Right kidney (tissue), 1 donor: ENCODE measurements at regions not wholly inside any gene's neighbourhood (a gene's known extent, or its start where the extent isn't known, plus 50 kb on each side); places are given as distances from the start of the nearest gene placed in this dataset.

Experiments used
- DNase-seq: peaks from one replicate; pipeline ENCODE4 v3.0.0-alpha.2; 2016

DNA sequence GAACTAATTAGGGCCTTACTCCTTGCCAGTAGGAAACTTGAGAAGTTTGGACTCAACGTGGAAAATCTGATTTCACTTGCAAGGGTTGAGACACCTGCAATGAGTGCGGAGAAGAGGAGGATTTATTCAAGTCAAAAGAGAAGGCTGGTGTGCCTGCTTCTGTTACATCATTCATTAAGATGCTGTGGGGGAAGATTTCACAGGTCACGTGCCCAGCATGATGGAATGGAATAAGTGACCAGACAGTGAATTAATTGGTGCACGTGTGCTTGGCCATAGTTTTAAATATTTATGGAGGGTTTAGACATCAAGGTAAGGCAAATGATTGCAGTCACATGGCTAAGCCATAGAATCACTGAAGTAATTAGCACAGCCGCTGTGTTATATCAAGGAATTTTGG lies 155.0 kb downstream of the C7orf25 start:
- no peak for DNase-seq

DNA sequence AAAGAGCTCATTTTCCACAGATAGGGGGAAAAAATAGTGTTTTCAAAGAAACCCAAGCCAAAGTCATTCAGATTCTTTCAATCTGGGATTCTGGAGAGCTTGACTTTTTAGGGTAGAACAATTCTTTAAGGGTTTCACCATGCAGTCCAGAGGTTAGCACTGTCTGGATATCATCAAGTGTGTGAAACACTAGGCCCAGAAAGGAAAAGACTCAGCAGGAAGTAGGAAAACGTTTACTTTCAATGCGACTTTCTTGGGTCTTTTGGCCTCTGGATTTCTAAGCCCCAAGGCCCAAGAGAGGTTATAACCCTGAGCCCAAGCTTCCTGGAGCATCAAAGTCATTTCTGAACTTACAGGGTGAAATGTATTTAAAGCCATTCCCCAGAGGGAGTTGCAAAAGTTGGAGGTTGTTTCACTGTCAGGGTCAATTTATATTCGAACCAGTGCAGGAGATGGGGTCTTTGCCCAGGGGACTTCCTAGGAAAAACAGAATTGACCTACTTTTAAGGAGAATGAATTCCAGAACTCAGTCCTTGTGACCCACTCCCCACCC lies 158.0 kb downstream of the C7orf25 start:
- DNase-seq: peak; percentile 9

- DNase-seq: no peak
These were observed 158.5 kb downstream of the C7orf25 start for GRCh38 chr7:42753367-42753766.

DNA sequence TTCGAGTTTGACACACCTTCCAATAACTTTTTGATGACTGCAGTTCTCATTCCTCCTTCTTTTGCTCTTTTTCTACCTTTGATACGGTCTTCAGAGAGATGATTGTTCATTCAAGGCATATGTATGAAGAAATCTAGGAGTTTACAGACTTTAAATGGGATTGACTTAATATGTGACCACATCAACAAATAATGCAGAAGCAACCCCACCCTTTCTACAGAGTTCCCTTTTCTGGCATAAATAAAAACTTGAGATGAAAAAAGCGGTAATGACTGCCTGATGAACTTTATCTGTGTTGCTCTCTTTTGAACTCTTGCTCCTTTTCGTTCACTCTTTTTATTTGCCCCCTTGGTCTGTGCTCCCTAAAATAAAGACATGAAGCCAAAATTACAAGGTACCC lies 161.7 kb downstream of the C7orf25 start:
- DNase-seq: no peak

- no peak for DNase-seq
These were observed 164.8 kb downstream of the C7orf25 start for GRCh38 chr7:42747044-42747443.

DNA sequence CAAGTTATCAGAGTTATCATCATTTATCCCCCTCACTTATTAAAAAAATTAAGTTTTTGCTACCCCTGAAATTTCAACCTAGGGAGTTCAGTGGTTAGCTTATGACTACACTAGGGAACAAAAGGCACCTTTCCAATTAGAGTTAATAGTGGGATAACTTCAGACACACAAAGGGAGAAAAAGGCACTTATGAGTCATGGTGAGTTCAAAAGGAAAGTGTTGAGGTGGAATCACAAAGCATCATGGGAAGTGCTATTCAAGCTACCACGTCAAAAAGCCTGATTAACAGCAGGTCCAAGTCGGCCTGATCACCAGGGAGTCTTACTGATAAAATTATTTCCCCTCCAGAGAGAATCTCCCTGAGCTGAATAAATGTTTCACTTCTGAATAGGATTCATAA lies 165.7 kb downstream of the C7orf25 start:
- no peak for DNase-seq

GRCh38 chr7:42745357-42746059 lies 166.4 kb downstream of the C7orf25 start:
- DNase-seq: no peak

DNA sequence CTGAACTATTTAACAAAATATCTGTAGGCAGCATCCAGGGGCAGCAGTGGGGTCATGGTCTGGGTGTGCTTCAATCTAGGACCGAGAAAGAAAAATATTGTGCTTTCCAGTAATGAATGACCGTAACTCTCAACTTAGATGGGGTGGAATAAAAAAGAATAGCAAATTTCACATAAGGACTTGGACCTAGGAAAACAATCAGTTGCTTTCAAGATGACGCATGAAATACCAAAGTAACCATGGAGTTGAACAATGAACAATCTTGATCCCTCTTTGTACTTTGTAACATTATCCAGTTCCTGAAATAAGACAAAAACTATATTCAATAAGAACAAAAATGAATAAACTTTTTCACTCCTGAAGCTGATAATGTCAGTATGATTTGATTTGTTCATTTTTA lies 167.1 kb downstream of the C7orf25 start:
- DNase-seq: no peak

GRCh38 chr7:42743077-42743858 lies 168.6 kb downstream of the C7orf25 start:
- DNase-seq: no peak

- DNase-seq: no peak
These were observed 169.6 kb downstream of the C7orf25 start for GRCh38 chr7:42742318-42742717.

DNA sequence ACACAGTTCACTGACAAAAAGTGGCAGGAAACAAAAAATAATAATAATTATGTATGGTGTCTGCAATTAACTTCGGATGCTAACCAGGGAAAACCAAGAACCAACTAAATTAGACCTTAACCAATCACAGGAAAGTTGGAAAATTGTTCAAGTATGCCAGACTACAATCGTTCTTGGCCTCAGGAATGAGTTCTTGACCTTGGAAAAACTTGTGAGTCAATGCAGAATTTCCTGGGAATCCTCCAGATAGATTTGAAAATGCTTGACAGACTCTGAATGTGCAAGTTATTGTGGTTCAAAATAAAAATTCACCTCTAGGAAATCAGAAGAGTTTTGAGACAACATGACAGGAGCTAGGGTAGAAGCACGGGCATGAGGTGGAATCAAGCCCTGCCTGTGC lies 171.5 kb downstream of the C7orf25 start:
- no peak for DNase-seq

DNA sequence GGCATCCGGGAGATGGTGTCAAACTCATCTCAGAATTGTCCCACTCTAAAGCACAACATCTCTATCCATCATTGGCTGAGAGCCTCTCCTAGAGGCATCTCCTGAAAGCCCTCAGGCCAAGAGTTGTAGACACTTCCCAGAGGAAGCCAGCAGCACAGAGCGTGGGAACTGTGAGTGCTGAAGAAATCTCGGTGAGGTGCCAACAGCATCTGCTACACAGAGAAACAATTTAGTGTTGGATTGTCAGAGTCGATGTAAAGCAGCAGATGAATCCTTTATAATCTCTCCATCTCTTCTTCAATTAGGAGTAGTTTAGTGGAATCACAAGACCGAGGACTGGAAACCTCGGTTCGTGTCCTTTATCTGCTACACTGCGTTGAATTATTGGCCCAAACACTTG lies 172.2 kb downstream of the C7orf25 start:
- DNase-seq: no peak

DNA sequence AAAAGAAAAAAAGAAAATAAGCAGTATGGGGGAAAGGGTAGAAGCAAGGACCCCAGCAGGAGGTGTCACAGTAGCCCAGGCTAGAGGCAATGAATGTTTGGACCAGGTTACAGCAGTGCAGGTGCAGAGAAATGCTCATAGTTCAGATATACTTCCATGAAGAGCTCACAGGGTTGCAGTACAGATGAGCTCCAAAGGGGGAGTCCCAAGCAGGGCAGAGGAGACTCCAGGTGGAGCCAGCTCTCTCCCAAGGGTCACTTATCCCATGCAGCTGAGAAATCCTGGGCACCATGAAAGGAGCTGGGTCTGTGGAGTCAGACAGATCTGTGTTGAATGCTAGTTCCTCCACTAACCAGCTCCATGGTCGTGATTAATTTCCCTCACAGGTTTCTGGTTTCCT lies 174.9 kb downstream of the C7orf25 start:
- no peak for DNase-seq

GRCh38 chr7:42735081-42735480 lies 176.8 kb downstream of the C7orf25 start:
- no peak for DNase-seq

DNA sequence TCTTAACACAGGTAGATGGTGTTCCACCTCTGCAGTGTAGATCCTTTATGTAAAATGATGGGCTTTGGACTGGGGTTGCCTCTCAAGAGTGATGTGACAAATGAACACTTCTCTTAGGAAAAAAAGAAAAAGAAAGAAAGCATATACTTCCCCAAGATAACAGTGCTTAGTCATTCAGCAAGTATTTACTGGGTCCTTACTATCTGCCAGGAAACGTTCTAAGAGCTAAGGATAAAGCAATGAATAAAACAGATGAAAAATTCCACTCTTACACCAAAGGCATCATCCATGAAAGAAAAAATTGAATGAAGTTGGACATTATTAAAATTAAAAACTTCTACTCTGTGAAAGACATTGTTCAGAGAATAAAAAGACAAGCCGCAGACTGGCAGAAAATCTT lies 177.3 kb downstream of the C7orf25 start:
- DNase-seq: no peak

DNA sequence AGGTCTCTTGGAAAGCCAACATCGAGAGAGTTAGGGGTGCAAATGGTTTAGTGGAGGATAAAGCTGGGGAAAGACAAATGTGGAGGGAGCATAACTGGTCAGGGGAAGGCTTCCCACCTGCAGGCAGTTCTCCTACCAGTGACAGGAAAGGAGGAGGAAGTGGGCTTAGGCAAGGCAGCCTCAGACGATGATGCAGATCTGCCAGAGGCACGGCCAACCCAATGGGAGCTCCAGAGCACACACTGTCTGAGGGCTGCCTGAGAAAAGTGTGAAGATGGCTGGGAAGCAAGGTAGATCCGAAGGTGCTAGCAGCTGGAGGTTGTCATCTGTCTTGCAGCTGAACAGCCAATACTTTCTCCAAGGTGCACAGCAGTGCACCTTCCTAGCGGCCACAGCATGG lies 178.8 kb downstream of the C7orf25 start:
- DNase-seq: no peak

DNA sequence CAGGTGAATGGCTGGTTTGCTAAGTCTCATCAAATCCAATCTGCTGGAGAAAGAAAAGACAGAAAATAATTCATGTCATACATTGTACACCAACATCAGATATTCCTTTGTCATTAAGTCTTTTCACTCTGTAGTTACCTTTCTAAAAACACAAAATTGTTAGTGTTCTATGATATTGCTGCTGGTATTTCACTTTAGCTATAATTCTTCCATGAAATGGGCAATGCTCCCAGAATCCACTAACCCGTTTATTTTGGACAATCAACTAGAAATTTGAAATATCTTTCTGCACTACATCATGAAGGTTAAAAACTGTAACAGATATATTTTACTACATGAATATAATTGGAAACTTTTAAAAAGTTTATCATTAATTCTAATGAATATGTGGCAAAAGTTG lies 181.3 kb downstream of the C7orf25 start:
- no peak for DNase-seq

DNA sequence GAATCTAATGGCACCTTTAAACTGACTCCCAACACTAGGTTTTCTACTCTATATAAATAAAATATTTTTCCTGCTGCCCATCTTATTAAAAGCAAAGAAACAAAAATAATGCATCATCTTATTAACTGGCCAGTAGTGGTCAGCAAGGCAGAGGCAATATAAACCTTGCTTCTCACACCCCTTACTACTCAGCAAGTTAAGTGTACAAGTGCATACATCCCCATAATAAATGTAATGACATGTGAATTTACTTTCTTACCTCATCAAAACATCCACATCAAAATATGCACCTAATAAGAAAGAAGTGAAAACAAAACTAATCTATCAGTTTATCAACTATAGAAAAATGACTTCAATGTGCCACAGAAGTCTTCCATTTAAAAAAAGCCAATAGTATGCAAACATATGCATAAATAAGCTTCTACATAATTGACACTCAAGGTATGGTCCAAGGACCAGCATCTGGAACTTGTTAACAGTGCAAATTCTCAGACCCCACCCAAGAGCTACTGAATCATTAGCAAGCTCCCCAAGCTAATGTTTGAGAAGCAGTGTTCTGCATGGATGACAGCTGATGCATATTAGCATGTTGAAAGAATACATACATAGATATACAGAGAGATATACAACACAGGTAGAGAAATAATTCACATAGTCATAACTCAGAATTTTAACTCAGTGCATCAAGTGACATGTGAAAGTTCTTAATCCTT lies 182.7 kb downstream of the C7orf25 start:
- no peak for DNase-seq

GRCh38 chr7:42727451-42727850 lies 184.4 kb downstream of the C7orf25 start:
- no peak for DNase-seq

DNA sequence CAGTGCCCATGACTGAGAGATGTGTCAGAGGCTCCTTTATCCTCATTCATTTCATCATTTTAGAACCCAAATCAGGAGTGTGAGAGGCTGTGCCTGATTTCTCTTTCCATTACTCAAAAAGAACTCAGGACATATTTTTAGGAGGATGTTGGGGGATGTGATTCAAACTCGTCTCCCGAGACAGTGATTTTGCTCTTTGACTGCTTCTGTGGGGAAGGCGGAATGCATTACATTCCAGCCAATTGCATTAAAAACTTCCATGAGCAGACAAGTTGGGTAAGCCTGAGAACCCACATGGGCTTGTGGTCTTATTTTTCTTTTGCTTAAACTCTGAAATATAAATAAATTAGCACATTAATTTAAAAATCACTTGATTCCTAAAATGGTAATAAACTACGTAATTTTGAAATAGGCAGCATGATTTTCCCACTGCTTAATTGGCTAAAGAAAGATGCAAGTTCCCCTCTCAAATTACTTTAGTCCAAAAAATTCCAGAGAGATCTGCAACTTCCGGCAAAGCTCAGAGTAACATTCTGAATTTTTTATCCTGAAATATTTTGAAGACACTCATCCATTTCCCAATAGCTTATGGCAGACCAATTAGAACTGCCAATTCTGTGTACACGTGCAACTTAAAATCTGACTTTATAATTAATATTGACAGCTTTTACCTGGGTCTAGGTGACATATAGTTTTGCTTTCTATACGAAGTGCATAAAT lies 185.6 kb downstream of the C7orf25 start:
- DNase-seq: no peak

DNA sequence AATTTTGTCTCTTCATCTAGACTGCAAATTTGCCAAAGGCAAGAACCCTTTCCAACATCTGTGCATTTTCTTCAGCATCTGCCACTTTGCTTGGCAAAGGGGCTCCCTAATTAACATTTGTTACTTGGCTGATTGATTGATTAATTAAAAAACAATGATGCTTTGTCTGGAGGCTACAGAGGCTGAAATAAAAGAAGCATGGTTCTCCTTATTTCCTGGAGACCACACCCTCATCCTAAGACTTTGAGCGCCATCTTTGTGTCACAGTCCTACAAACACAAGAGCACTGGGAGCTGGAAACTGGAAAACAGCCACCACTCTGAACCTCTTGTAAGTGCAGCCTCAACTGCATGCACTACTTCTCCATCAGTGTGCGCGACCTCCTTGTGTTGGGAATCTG lies 189.2 kb downstream of the C7orf25 start:
- no peak for DNase-seq

- no peak for DNase-seq
These were observed 189.7 kb downstream of the C7orf25 start for GRCh38 chr7:42722198-42722597.
